Bronchial epithelial cell (primary cell): ENCODE measurements at regions not wholly inside any gene's neighbourhood (a gene's known extent, or its start where the extent isn't known, plus 50 kb on each side); places are given as distances from the start of the nearest gene placed in this dataset.

Experiments
- DNase-seq: peaks from one replicate; pipeline ENCODE4 v3.0.0-alpha.2; 2010; ENCODE audit warnings: low read depth
- FAIRE-seq: peaks from 2 replicates; lab custom pipeline; 2011; peaks lifted over from hg19 to GRCh38; lab: Jason Lieb, UNC
- H3K27me3 ChIP-seq: 2 replicates; pipeline ENCODE4 v1.5.1; 2011; ENCODE audit warnings: low read length; ENCODE audit not compliant: control insufficient read depth, insufficient read depth
- H3K36me3 ChIP-seq: 2 replicates; pipeline ENCODE4 v1.5.1; 2011; ENCODE audit warnings: low read length; ENCODE audit not compliant: control insufficient read depth, insufficient read depth
- H3K4me3 ChIP-seq: 2 replicates; pipeline ENCODE4 v1.5.1; 2011; ENCODE audit warnings: mild to moderate bottlenecking, low read depth, low read length, control low read depth
- CTCF ChIP-seq: IDR thresholded peaks from 2 replicates; pipeline ENCODE4 v1.5.1; 2011; ENCODE audit warnings: mild to moderate bottlenecking, moderate library complexity, low read length, control low read depth, inconsistent platforms; ENCODE audit not compliant: insufficient read depth, severe bottlenecking

- no peak for TF ChIP-seq CTCF
- no peak for FAIRE-seq
Measured at GRCh38 chr4:1579901-1580691, 104.0 kb downstream of the FAM53A start.

GRCh38 chr4:1579001-1579900, 104.9 kb downstream of the FAM53A start:
- Histone ChIP-seq H3K27me3 (no peaks in the 10 kb centered on the region), H3K4me3 (peak overlapping the region; percentile 50), H3K36me3 (no peaks in the 10 kb centered on the region)
- TF ChIP-seq CTCF = peak; percentile 34
- DNase-seq (peak; percentile 44), FAIRE-seq (no peak)

More at GRCh38 chr4:1579901-1580691, 104.0 kb downstream of the FAM53A start:
- H3K27me3 ChIP-seq = no peaks in the 10 kb centered on the region
- no peaks in the 10 kb centered on the region for H3K36me3 ChIP-seq
- H3K4me3 ChIP-seq = peak overlapping the region; percentile 50
- DNase-seq = peak; percentile 31

GRCh38 chr4:1578251-1578773, 105.8 kb downstream of the FAM53A start:
- H3K27me3 ChIP-seq = no peaks in the 10 kb centered on the region
- H3K36me3 ChIP-seq = no peaks in the 10 kb centered on the region
- TF ChIP-seq CTCF = no peak
- H3K4me3 ChIP-seq = no peak overlapping the region
- no peak for DNase-seq
- FAIRE-seq = no peak

- TF ChIP-seq CTCF = no peak
- Histone ChIP-seq H3K27me3 (no peaks in the 10 kb centered on the region), H3K4me3 (no peak overlapping the region), H3K36me3 (no peaks in the 10 kb centered on the region)
- DNase-seq (no peak), FAIRE-seq (no peak)
Measured at GRCh38 chr4:1577822-1578217, 106.3 kb downstream of the FAM53A start.

DNA sequence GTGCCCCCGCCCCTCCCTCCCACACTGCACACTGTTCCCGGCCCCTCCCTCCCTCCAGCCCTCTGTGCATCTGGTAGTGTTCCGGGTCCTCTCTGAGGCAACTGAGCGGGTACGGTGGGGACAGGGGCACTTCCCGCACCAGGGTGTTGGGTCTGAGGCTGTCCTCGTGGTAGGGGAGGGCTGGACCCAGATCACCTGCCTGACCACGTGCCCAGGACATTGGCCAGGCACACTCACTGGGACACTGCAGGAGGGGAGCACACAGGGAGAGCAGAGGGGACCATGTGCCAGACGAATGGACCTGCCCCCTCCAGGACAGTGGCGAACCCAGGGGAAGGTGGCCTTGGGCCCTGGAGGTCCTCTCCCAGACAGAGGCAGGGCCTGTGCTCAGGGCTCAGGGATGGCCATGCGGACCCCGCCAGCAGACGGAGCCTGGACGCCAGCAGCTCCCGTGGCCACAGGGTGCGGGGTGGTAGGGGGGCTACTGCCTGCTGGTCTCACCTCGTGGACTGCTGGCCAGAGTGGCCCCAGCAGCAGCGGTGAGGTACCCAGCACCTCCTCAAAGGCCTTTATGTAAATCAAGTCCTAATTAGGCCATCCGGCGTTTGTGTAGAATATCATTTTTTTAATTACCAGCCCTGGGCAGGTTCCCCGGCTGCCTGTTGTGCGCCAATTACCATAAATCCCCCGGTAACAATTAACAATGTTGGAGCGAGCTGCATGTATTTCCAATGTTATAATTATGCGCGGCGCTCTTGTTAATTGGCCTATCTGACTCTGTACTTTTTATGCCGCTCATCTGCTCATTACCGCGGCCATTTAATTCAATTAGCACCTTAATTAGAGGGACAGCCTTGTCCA, 106.9 kb downstream of the FAM53A start:
- H3K27me3 ChIP-seq = no peaks in the 10 kb centered on the region

More for the DNA sequence above, 106.9 kb downstream of the FAM53A start:
- DNase-seq = no peak
- H3K4me3 ChIP-seq = no peak overlapping the region
- no peak for TF ChIP-seq CTCF
- no peak for FAIRE-seq
- H3K36me3 ChIP-seq = no peaks in the 10 kb centered on the region
